Stromal cell of bone marrow (primary cell): ENCODE measurements at regions not wholly inside any gene's neighbourhood (a gene's known extent, or its start where the extent isn't known, plus 50 kb on each side); places are given as distances from the start of the nearest gene placed in this dataset.
A peak's percentile ranks its signal among the peaks of the same experiment; 100 is the strongest.

Experiments
- DNase-seq: peaks from one replicate; pipeline ENCODE4 v3.0.0-alpha.2; 2012; ENCODE audit warnings: low read depth

GRCh38 chr20:7637184-7637583, 303.1 kb downstream of the HAO1 start:
- no peak for DNase-seq

GRCh38 chr20:7650086-7650879, 290.0 kb downstream of the HAO1 start:
- DNase-seq: peak; percentile 72

- no peak for DNase-seq
Measured at GRCh38 chr20:7654231-7654630, 286.0 kb downstream of the HAO1 start.

- DNase-seq: no peak
Measured at GRCh38 chr20:7656687-7657467, 283.4 kb downstream of the HAO1 start.

- DNase-seq: no peak
Measured at GRCh38 chr20:7657569-7657968, 282.7 kb downstream of the HAO1 start.

GRCh38 chr20:7660165-7660564, 280.1 kb downstream of the HAO1 start:
- DNase-seq: no peak

GRCh38 chr20:7665376-7665775, 274.9 kb downstream of the HAO1 start:
- no peak for DNase-seq

- no peak for DNase-seq
Measured at GRCh38 chr20:7667194-7667593, 273.1 kb downstream of the HAO1 start.

- no peak for DNase-seq
Measured at GRCh38 chr20:7672571-7672970, 267.7 kb downstream of the HAO1 start.

GRCh38 chr20:7673841-7674240, 266.4 kb downstream of the HAO1 start:
- DNase-seq: peak; percentile 68

GRCh38 chr20:7682916-7683315, 257.3 kb downstream of the HAO1 start:
- DNase-seq: no peak

GRCh38 chr20:7687065-7687464, 253.2 kb downstream of the HAO1 start:
- no peak for DNase-seq

GRCh38 chr20:7689151-7689550, 251.1 kb downstream of the HAO1 start:
- no peak for DNase-seq

- no peak for DNase-seq
Measured at GRCh38 chr20:7691647-7692269, 248.5 kb downstream of the HAO1 start.

GRCh38 chr20:7692478-7692877, 247.8 kb downstream of the HAO1 start:
- no peak for DNase-seq

- DNase-seq: peak; percentile 81
Measured at GRCh38 chr20:7693761-7694160, 246.5 kb downstream of the HAO1 start.

GRCh38 chr20:7695051-7695495, 245.2 kb downstream of the HAO1 start:
- DNase-seq: peak; percentile 33

- DNase-seq: peak; percentile 68
Measured at GRCh38 chr20:7695635-7696034, 244.6 kb downstream of the HAO1 start.

GRCh38 chr20:7696311-7696710, 243.9 kb downstream of the HAO1 start:
- DNase-seq: no peak

- peak; percentile 25 for DNase-seq
Measured at GRCh38 chr20:7702141-7702540, 238.1 kb downstream of the HAO1 start.

GRCh38 chr20:7703551-7703961, 236.7 kb downstream of the HAO1 start:
- no peak for DNase-seq

- no peak for DNase-seq
Measured at GRCh38 chr20:7703996-7704395, 236.3 kb downstream of the HAO1 start.

GRCh38 chr20:7708112-7708511, 232.1 kb downstream of the HAO1 start:
- DNase-seq: no peak
